H9 (cell line): ENCODE measurements at regions not wholly inside any gene's neighbourhood (a gene's known extent, or its start where the extent isn't known, plus 50 kb on each side); places are given as distances from the start of the nearest gene placed in this dataset.

Experiments used
- DNase-seq: peaks from one replicate; pipeline ENCODE4 v3.0.0-alpha.2; 2017
- H2AFZ ChIP-seq: one replicate; pipeline ENCODE4 v1.6.1; 2013; ENCODE audit warnings: mild to moderate bottlenecking, low read length, control low read depth, moderate library complexity
- H2AK5ac ChIP-seq: 2 replicates; pipeline ENCODE4 v1.6.1; 2013; ENCODE audit warnings: low read length, control low read depth, mixed read lengths; ENCODE audit not compliant: insufficient read length
- H2BK120ac ChIP-seq: one replicate; pipeline ENCODE4 v1.6.1; 2013; ENCODE audit warnings: low read depth, mild to moderate bottlenecking, low read length, control low read depth, inconsistent platforms; ENCODE audit not compliant: poor library complexity, severe bottlenecking
- H2BK12ac ChIP-seq: 2 replicates; pipeline ENCODE4 v1.6.1; 2013; ENCODE audit warnings: low read length, control low read depth, mixed read lengths, low read depth; ENCODE audit not compliant: insufficient read length
- H2BK15ac ChIP-seq: 2 replicates; pipeline ENCODE4 v1.6.1; 2013; ENCODE audit warnings: low read depth, low read length, control low read depth
- H2BK20ac ChIP-seq: one replicate; pipeline ENCODE4 v1.6.1; 2013; ENCODE audit warnings: low read depth, mild to moderate bottlenecking, low read length, control low read depth, inconsistent platforms; ENCODE audit not compliant: poor library complexity, severe bottlenecking
- H2BK5ac ChIP-seq: 2 replicates; pipeline ENCODE4 v1.6.1; 2013; ENCODE audit warnings: low read length, control low read depth, mixed read lengths; ENCODE audit not compliant: insufficient read length
- H3K14ac ChIP-seq: 2 replicates; pipeline ENCODE4 v1.6.1; 2013; ENCODE audit warnings: low read length, control low read depth; ENCODE audit not compliant: insufficient read depth
- H3K18ac ChIP-seq: 2 replicates; pipeline ENCODE4 v1.6.1; 2013; ENCODE audit warnings: low read depth, mild to moderate bottlenecking, mixed read lengths, low read length, control low read depth; ENCODE audit not compliant: insufficient read length
- H3K23ac ChIP-seq: 2 replicates; pipeline ENCODE4 v1.6.1; 2013; ENCODE audit warnings: low read length, control low read depth, mixed read lengths, low read depth; ENCODE audit not compliant: insufficient read length
- H3K23me2 ChIP-seq: 2 replicates; pipeline ENCODE4 v1.6.1; 2013; ENCODE audit warnings: low read depth, mild to moderate bottlenecking, mixed read lengths, low read length, control low read depth; ENCODE audit not compliant: insufficient read length, poor library complexity, severe bottlenecking
- H3K27ac ChIP-seq: 2 replicates; pipeline ENCODE4 v1.5.1; 2013; ENCODE audit warnings: low read length, control low read depth, mixed read lengths, low read depth; ENCODE audit not compliant: insufficient read length
- H3K27me3 ChIP-seq: 2 replicates; pipeline ENCODE4 v1.6.1; 2013; ENCODE audit warnings: low read length, control low read depth, inconsistent platforms; ENCODE audit not compliant: insufficient read depth
- H3K4ac ChIP-seq: 2 replicates; pipeline ENCODE4 v1.6.1; 2013; ENCODE audit warnings: low read depth, mild to moderate bottlenecking, control low read depth, inconsistent platforms, low read length, moderate library complexity
- H3K4me1 ChIP-seq: 2 replicates; pipeline ENCODE4 v1.6.1; 2013; ENCODE audit warnings: low read length, control low read depth, inconsistent platforms; ENCODE audit not compliant: insufficient read depth
- H3K4me2 ChIP-seq: 2 replicates; pipeline ENCODE4 v1.6.1; 2013; ENCODE audit warnings: low read length, control low read depth, mixed read lengths; ENCODE audit not compliant: insufficient read length, insufficient read depth
- H3K56ac ChIP-seq: 2 replicates; pipeline ENCODE4 v1.6.1; 2013; ENCODE audit warnings: low read depth, mild to moderate bottlenecking, mixed read lengths, low read length, control low read depth; ENCODE audit not compliant: insufficient read length
- H3K79me1 ChIP-seq: 2 replicates; pipeline ENCODE4 v1.6.1; 2013; ENCODE audit warnings: low read depth, mild to moderate bottlenecking, moderate library complexity, low read length, control low read depth, inconsistent platforms; ENCODE audit not compliant: insufficient read depth, poor library complexity, severe bottlenecking
- H3K79me2 ChIP-seq: 2 replicates; pipeline ENCODE4 v1.6.1; 2013; ENCODE audit warnings: low read length, control low read depth, inconsistent platforms; ENCODE audit not compliant: insufficient read depth
- H3K9ac ChIP-seq: 2 replicates; pipeline ENCODE4 v1.6.1; 2013; ENCODE audit warnings: low read length, control low read depth, mixed read lengths; ENCODE audit not compliant: insufficient read length; ENCODE audit errors: extremely low read depth
- H3K9me3 ChIP-seq: one replicate; pipeline ENCODE4 v1.6.1; 2013; ENCODE audit warnings: low read depth, low read length, inconsistent platforms; ENCODE audit not compliant: control insufficient read depth
- H3T11ph ChIP-seq: one replicate; pipeline ENCODE4 v1.6.1; 2013; ENCODE audit warnings: mild to moderate bottlenecking, low read length, control low read depth, inconsistent platforms
- H4K20me1 ChIP-seq: one replicate; pipeline ENCODE4 v1.6.1; 2013; ENCODE audit not compliant: control insufficient read depth, insufficient read length, insufficient read depth
- H4K5ac ChIP-seq: 2 replicates; pipeline ENCODE4 v1.6.1; 2013; ENCODE audit warnings: low read depth, mild to moderate bottlenecking, mixed read lengths, low read length, control low read depth; ENCODE audit not compliant: insufficient read length
- H4K8ac ChIP-seq: replicated peaks from 2 replicates; pipeline ENCODE4 v1.6.1; 2013; ENCODE audit warnings: low read length, control low read depth, mixed read lengths, low read depth; ENCODE audit not compliant: insufficient read length
- H4K91ac ChIP-seq: 2 replicates; pipeline ENCODE4 v1.6.1; 2013; ENCODE audit warnings: low read depth, mild to moderate bottlenecking, moderate library complexity, mixed read lengths, low read length, control low read depth; ENCODE audit not compliant: insufficient read length
- H3K27ac Mint-ChIP-seq, 3 experiments: 2 replicates in 2 of 3; 3 replicates in 1 of 3; pipeline ENCODE4 v1.8.0; 2020 to 2021; ENCODE audit warnings: mixed read lengths in 3 of 3, mild to moderate bottlenecking in 1 of 3, moderate library complexity in 1 of 3
- H3K27me3 Mint-ChIP-seq: 2 replicates; pipeline ENCODE4 v1.8.0; 2021; ENCODE audit warnings: low read depth, mild to moderate bottlenecking, moderate library complexity, mixed read lengths
- H3K36me3 Mint-ChIP-seq, 3 experiments: 2 replicates in 2 of 3; 3 replicates in 1 of 3; pipeline ENCODE4 v1.8.0; 2020 to 2021; ENCODE audit warnings: low read depth in 3 of 3, mixed read lengths in 3 of 3; ENCODE audit not compliant: insufficient read depth in 1 of 3
- H3K4me1 Mint-ChIP-seq, 2 experiments: 2 replicates each; pipeline ENCODE4 v1.8.0; 2020; ENCODE audit warnings: mixed read lengths in 2 of 2
- H3K4me3 Mint-ChIP-seq, 2 experiments: 2 replicates in 1 of 2; 3 replicates in 1 of 2; pipeline ENCODE4 v1.8.0; 2020 to 2021; ENCODE audit warnings: mild to moderate bottlenecking in 2 of 2, mixed read lengths in 2 of 2, moderate library complexity in 1 of 2
- H3K9me3 Mint-ChIP-seq, 2 experiments: 2 replicates in 1 of 2; 3 replicates in 1 of 2; pipeline ENCODE4 v1.8.0; 2020; ENCODE audit warnings: mild to moderate bottlenecking in 2 of 2, mixed read lengths in 2 of 2, moderate library complexity in 1 of 2
- WGBS: extraction: QIAGEN DNeasy Blood & Tissue Kit; methylation state at CpG from one replicate; pipeline ENCODE4 v1.1.7; 2013; ENCODE audit warnings: missing lambda C conversion rate, low lambda C conversion rate, mixed read lengths; ENCODE audit not compliant: insufficient read length; ENCODE audit errors: extremely low coverage; 5-methylcytosine and 5-hydroxymethylcytosine counted together
- TF ChIP-seq, protein P1 (sequence below): fragments of 200-600 bp; sonication (generic); conservative IDR thresholded peaks from 3 replicates; pipeline ENCODE4 v1.8.0; 2021; ENCODE audit warnings: antibody characterized with exemption, mild to moderate bottlenecking

DNA sequence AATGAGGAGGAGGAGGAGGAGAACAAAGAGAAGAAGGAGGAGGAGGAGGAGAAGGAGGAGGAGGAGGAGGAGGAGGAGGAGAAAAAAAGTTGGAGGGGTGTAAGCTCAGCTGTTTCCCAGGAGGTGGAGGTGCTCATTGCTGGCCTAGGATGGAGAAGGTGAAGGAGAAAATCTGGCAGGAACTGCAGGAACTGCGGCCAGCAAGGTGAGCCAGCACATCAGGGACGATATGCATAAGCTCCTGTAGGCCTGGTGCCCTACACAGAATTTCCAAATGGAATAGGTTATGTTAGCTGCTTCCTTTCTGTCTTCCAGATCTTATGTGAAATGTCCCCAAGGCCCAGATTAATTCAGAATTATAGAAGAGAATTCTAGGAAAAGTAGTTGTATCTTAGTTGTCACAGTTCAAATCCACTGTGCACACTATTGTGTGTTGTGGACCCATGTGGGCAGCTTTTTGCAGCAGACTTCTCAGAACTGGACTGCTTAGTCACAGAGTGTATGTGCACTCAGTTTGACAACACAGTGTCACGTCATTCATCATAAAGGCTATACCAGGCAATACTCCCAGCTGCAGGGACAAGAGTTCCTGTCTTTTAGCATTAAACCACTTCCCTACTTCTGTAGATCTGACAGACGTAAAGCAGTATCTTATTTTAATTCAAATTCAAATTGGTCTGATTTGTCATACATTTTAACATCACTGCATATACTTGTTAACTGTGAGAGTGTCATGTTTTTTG lies 303.7 kb downstream of the HLX start:
- no peaks in the 10 kb centered on the region for H3K27me3 Mint-ChIP-seq
- H3K79me2 ChIP-seq: no peaks in the 10 kb centered on the region
- H3K27ac Mint-ChIP-seq: no peak overlapping the region
- no peaks in the 10 kb centered on the region for H3K4me1 ChIP-seq
- no peak overlapping the region for H2AK5ac ChIP-seq
- no peak overlapping the region for H3K4me3 Mint-ChIP-seq
- no peak overlapping the region for H3K9ac ChIP-seq
- H2AFZ ChIP-seq: no peak overlapping the region
- H3T11ph ChIP-seq: no peak overlapping the region
- H3K56ac ChIP-seq: no peak overlapping the region
- DNase-seq: no peak
- no peak overlapping the region for H3K18ac ChIP-seq
- no peaks in the 10 kb centered on the region for H3K9me3 ChIP-seq
- H2BK15ac ChIP-seq: no peak overlapping the region
- H3K23me2 ChIP-seq: no peaks in the 10 kb centered on the region
- H3K23ac ChIP-seq: no peak overlapping the region
- H2BK5ac ChIP-seq: no peak overlapping the region
- no peaks in the 10 kb centered on the region for H4K20me1 ChIP-seq
- no peak overlapping the region for H2BK12ac ChIP-seq
- no peak overlapping the region for H3K27ac ChIP-seq
- no peaks in the 10 kb centered on the region; a peak in 1 of 5 replicates for H3K9me3 Mint-ChIP-seq
- H2BK120ac ChIP-seq: no peak overlapping the region
- no peaks in the 10 kb centered on the region for H3K79me1 ChIP-seq
- H3K4me1 Mint-ChIP-seq: peaks cover 4 to 6% of the 10 kb centered on the region in 2 experiments; a peak in 2 of 4 replicates
- H3K4ac ChIP-seq: no peak overlapping the region
- no CpG with 5 or more reads among the region's 4 CpGs for WGBS
- H3K27me3 ChIP-seq: no peaks in the 10 kb centered on the region
- no peak overlapping the region for H3K14ac ChIP-seq
- H4K5ac ChIP-seq: no peak overlapping the region
- no peak overlapping the region for H4K8ac ChIP-seq
- no peak overlapping the region for H3K4me2 ChIP-seq
- no peaks in the 10 kb centered on the region for H3K36me3 Mint-ChIP-seq
- TF ChIP-seq, protein P1, sequence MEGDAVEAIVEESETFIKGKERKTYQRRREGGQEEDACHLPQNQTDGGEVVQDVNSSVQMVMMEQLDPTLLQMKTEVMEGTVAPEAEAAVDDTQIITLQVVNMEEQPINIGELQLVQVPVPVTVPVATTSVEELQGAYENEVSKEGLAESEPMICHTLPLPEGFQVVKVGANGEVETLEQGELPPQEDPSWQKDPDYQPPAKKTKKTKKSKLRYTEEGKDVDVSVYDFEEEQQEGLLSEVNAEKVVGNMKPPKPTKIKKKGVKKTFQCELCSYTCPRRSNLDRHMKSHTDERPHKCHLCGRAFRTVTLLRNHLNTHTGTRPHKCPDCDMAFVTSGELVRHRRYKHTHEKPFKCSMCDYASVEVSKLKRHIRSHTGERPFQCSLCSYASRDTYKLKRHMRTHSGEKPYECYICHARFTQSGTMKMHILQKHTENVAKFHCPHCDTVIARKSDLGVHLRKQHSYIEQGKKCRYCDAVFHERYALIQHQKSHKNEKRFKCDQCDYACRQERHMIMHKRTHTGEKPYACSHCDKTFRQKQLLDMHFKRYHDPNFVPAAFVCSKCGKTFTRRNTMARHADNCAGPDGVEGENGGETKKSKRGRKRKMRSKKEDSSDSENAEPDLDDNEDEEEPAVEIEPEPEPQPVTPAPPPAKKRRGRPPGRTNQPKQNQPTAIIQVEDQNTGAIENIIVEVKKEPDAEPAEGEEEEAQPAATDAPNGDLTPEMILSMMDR: no peak
- H2BK20ac ChIP-seq: no peak overlapping the region
- H4K91ac ChIP-seq: no peak overlapping the region
